HG03135 (cell line): ENCODE measurements at regions not wholly inside any gene's neighbourhood (a gene's known extent, or its start where the extent isn't known, plus 50 kb on each side); places are given as distances from the start of the nearest gene placed in this dataset.
"Not testable (repeated sequence)": the region's sequence is repeated elsewhere in the genome, so short reads cannot be mapped to it uniquely, and the experiment has no call there.

ENCODE experiments used
- ATAC-seq: cut with Tn5 transposase; IDR thresholded peaks from one replicate; pipeline ENCODE4 v1.9.1; 2021; ENCODE audit warnings: mild to moderate bottlenecking, moderate library complexity; ENCODE audit not compliant: unreplicated experiment

DNA sequence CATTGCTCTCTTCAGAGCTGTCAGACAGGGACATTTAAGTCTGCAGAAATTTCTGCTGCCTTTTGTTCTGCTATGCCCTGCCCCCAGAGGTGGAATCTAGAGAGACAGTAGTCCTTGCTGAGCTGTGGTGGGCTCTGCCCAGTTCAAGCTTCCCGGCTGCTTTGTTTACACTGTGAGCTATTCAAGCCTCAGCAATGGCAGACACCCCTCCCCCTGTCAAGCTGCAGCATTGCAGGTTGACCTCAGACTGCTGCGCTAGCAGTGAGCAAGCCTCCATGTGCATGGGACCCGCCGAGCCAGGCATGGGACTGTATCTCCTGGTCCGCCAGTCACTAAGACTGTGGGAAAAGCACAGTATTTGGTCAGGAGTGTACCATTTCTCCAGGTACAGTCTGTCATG, 53.6 kb upstream of the MAPK10 start:
- ATAC-seq: not testable (repeated sequence)

DNA sequence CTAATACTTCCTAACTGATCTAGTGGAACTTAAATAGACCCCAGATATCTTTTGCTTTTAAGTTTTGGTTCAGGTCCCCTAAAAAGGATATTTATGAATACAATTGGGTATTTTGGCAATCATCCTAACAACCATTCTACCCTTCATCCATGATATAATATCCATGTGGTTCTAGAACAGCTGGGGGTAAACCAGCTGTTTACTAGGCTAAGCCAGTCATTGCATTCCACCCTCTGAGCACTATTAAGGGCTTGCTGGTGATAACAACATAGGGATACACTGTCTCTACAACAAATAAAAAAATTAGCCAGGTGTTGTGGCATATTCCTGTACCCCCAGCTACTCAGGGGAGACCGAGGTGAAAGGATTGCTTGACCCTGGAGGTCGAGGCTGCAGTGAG, 54.8 kb upstream of the MAPK10 start:
- ATAC-seq: no peak

DNA sequence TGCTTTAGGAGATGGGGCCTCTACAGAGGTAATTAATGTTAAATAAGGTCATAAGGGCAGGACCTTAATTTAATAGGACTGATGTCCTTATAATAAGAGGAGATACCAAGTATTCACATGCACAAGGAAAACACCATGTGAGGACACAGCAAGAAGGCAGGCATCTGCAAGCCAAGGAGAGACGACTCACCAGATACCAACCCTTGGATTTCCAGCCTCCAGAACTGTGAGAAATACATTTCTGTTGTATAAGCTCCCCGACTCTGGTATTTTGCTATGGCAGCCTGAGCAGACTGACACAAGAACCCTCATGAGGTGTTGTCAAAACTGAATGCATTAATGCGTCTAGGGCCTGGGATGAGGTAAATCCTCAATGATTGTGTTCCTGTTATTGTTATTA, 56.2 kb upstream of the MAPK10 start:
- ATAC-seq: no peak

- no peak for ATAC-seq
These were observed 61.6 kb upstream of the MAPK10 start for GRCh38 chr4:86421461-86421860.

DNA sequence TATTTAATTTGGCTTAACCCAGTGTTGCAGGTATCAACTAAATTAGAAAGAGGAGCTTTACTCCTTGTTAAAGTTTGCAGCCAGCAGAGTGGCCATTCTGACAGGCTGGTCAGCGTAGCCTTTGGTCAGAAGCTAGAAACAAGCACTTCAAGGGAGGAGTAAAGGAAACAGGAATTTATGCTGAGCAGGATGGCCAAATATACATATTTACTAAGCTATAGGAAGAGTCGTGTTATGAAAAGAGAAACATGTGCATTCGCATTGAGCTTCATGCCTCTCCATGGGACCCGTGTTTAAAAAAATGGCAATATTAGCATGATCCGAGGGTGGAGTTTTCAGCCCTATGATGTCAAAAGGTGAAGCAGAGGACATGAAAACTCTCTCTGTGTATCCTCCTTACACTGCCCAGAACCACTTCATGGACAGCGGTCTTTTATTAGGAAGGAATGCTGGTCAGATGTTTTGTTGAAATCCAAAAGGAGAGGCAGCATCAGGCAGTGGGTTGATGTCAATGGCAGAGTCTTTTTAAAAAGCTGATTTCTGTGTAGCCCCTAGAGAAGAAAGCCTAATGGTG, 71.8 kb upstream of the MAPK10 start:
- ATAC-seq: no peak

DNA sequence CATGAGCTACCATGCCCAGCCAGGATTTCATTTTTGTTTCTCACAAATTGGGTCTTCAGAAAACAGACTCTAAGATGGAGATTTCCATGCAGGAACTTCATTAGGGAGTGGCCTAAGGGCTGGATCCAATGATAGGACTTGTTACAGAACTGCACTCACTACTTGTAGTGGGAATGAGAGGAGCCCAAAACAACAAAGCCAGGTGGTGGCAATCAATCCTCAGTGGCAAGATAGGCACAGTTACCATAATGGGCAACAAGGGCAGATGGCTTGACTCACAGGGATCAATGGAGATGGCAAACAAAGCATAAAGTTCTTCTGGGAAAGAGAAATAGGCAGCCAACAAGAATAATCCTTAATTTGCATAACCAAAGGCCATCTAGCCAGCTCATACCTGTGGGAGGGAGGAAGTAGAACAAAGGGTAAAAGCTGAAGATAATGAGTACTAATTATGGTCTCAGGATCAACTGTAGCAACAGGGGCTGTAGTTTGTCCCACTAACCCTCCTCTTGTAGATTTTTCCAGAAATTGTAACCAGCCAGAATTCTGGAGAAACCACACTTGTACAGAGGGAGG, 72.8 kb upstream of the MAPK10 start:
- no peak for ATAC-seq

GRCh38 chr4:86439293-86439692, 79.4 kb upstream of the MAPK10 start:
- ATAC-seq: no peak

- ATAC-seq: no peak
These were observed 81.5 kb upstream of the MAPK10 start for GRCh38 chr4:86441175-86441936.

DNA sequence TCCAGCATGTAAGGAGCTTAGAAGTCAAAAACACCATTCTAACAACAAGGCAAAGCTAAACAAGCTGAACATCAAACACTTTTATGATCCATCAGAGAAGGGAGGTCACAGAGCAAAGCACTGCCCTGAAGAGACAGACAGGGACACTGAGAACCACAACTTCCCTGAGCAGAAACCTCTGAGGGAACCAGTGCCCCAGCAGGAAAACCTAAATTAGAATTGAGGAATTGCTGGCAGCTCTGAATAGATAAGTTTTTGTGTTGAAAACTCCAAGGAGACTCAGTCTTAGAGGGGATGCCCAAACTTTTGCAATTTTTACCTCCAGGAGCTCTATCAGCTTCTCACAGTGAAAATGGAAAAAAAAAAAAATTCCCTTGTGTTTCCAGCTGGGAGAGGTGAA, 83.0 kb upstream of the MAPK10 start:
- ATAC-seq: no peak

DNA sequence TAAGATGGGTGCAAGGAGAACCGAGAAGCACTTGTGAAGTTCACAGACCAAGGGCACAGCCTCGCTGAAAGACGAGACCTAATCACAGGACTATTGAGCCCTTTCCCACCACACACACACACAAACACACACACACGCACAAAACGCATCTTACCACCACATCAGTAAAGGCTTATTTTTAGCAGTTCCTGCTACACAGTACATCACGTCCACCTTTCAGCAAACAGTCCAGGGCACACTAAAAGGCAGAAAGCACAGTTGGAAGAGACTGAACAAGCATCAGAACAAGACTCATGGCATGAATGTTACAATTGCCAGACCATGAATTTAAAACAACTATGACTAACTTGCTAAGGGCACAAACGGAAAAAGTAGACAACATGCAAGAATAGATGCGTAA, 83.6 kb upstream of the MAPK10 start:
- no peak for ATAC-seq

DNA sequence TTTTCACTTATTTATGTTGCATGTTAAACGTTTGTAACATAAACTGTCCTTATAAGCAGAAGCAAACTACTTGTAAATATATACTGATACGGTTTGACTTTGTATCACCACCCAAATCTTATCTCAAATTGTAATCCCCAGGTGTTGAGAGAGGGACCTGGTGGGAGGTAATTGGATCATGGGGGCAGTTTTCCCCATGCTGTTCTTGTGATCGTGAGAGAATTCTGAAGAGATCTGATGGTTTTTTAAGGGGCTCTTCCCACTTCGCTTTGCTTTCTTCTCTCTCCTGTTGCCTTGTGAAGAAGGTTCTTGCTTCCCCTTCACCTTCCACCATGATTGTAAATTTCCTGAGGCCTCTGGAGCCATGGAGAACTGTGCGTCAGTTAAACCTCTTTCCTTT, 87.1 kb upstream of the MAPK10 start:
- no peak for ATAC-seq

GRCh38 chr4:86448871-86449270, 89.0 kb upstream of the MAPK10 start:
- no peak for ATAC-seq

GRCh38 chr4:86449746-86450588, 90.1 kb upstream of the MAPK10 start:
- no peak for ATAC-seq

- ATAC-seq: no peak
These were observed 91.0 kb upstream of the MAPK10 start for GRCh38 chr4:86450861-86451260.

- ATAC-seq: no peak
These were observed 91.9 kb upstream of the MAPK10 start for GRCh38 chr4:86451560-86452330.

GRCh38 chr4:86452422-86452891, 92.6 kb upstream of the MAPK10 start:
- ATAC-seq: no peak

DNA sequence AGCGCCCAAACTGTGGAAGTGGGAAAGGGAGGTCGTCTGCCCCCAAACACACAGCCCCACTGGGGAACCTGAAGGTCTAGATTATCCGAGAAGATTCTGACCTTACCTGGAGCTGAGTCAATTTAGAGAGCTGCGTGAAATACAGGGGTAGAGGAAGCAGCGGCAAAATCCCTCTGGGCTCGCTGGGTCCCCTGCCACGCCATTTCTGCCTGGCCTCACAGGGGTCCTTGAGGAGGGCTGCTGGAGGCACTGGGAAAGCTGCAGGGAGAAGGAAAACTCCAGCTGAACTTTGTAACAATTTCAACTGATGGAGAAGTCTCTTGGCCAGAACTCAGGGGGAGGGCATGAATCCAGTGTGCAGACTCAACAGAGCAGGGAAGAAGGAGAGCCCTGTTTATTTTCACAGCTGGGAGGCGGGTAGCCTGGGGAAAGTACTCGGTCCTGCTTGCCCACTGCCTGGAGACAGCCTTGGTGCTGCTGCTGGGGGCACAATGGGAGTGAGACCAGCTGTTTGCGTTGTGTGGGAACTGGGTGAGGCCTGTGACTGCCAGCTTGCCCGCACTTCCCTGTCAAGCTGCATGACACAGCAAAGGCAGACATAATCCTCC, 93.2 kb upstream of the MAPK10 start:
- ATAC-seq: no peak

GRCh38 chr4:86453611-86454072, 93.8 kb upstream of the MAPK10 start:
- not testable (repeated sequence) for ATAC-seq

DNA sequence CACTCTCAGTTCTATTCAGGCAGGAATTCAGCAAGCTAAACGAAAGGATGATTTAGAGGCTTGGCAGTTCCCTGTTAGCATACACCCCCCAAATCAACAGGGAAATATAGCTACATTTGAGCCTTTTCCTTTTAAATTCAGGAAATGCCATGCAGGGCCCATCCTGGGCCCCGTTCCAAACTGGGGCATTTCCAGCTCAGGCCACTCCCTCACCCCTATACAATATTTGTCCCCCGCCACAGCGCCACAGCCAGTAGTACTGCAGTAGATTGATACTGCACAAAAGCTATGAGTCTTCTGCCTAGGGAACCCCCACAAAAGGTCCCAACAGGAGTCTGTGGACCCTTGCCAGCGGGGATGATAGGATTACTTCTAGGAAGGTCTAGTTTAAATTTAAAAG, 102.0 kb upstream of the MAPK10 start:
- no peak for ATAC-seq

DNA sequence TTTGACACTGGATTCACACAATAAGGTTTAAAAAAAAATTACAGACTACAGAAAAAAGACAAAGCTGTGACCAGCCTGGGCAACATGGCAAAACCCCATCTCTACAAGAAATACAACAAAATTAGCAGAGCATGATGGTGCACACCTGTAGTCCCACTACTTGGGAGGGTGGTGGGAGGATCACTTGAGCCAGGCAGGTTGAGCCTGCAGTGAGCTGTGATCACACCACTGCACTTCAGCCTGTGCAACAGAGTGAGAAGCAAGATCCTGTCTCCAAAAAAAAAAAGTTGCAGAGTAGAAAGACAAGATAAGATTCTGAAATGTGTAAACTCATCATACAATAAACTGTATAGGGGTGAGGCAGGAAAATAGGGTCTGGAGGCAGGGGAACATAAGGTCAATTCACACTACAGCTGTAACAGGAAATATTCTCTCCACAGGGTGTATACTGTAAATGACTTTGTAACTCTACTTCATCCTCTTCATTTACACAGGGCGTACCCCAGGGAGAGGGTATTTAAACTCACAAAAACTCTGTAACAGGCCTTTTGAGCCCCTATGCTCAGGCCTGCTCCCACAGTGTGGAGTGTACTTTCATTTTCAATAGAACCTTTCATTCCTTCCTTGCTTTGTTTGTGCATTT, 112.6 kb upstream of the MAPK10 start:
- ATAC-seq: no peak
